ENCODE measurements at regions not wholly inside any gene's neighbourhood (a gene's known extent, or its start where the extent isn't known, plus 50 kb on each side); places are given as distances from the start of the nearest gene placed in this dataset. TPM values are rescaled to one million over a fixed set of nuclear protein-coding genes. Genes with fewer than 3 reads are reported as not detected.

DNA sequence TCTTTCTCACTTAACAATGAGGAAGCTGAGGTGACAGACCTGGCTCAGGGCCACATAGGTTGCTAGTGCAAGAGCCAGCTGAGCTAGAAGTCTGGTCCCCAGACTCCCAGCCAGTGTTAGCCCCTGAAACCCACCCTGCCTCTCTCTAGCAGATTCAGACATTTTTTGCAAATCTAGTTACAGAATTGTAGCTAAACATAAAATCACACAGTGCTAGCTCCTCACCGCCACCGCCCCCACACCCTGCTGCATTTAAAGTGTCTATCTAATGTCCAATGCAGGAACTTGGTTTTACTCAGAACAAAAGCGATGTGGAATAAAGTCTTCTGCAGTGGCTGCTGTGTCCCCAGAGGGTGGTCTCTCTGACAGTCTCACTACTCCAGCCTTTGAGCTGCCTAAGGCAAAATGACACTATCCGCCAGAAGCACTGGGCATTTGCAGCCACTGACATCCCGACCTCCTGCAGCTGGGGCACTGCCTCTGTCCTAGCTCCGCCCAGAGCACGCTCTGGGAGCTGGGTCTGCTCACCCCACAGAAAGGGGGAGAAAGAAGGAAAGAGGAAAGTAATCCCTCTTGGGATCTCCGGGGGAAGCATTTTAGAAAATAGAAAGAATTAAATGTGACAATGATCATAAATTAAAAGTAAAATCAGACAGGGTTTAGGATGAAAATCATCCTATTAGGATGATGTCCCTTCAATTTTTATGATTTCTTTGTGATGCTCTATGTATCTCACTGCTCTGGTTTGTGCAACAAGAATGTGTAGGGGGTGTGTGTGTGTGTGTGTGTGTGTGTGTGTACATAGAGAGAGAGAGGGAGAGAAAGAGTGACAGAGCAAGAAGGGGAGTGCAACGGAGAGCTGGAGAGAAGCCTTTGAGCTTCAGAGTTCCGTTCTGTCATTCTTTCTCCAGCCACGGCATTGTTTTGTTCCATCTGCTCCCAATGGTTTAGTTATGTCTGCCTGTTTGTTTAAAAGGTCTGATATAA lies 50.5 kb upstream of the ST8SIA3 start (continued):
- no peak for TF ChIP-seq RCOR1 (IDR thresholded peaks at IDR 0.05; ENCODE audit: insufficient replicate concordance, low read length)

Small RNA genes lying in the stretch of these regions (microRNA-seq; reads per million reads assigned to microRNA genes)
- gene RNU6-737P (ENCODE audit: insufficient read depth, insufficient read length) = not detected

Small RNA genes lying in the stretch of these regions (small RNA-seq; reads per million reads assigned to genes)
- 0 to 0.60 (median 0.15) reads per million in 5 experiments for gene RNU6-737P

Measured in IMR-90 (cell line).